SU-DHL-6 (cell line): ENCODE measurements at regions not wholly inside any gene's neighbourhood (a gene's known extent, or its start where the extent isn't known, plus 50 kb on each side); places are given as distances from the start of the nearest gene placed in this dataset.

ENCODE experiments used
- H2AFZ ChIP-seq: fragments of 200-600 bp; sonication (generic); 2 replicates; pipeline ENCODE4 v1.6.1; 2014; ENCODE audit warnings: low read depth, mild to moderate bottlenecking, moderate library complexity, mixed read lengths, antibody characterized with exemption, low read length; ENCODE audit not compliant: severe bottlenecking
- H3F3A ChIP-seq: fragments of 200-600 bp; shearing (Covaris generic); 2 replicates; pipeline ENCODE4 v1.6.0; 2016; ENCODE audit warnings: antibody characterized with exemption, mild to moderate bottlenecking; ENCODE audit not compliant: insufficient read depth
- H3K27ac ChIP-seq: fragments of 200-600 bp; sonication (generic); 2 replicates; pipeline ENCODE4 v1.5.1; 2016; ENCODE audit warnings: low read depth, mild to moderate bottlenecking, low read length, moderate library complexity, mixed read lengths
- H3K27me3 ChIP-seq: fragments of 200-600 bp; sonication (generic), shearing (Covaris generic); 2 replicates; pipeline ENCODE4 v1.6.0; 2014; ENCODE audit warnings: mild to moderate bottlenecking, low read length
- H3K36me3 ChIP-seq: fragments of 200-600 bp; sonication (generic); 2 replicates; pipeline ENCODE4 v1.6.1; 2014; ENCODE audit warnings: mild to moderate bottlenecking, low read length, mixed read lengths
- H3K4me2 ChIP-seq: fragments of 300-600, 200-600 bp; shearing (Covaris generic), sonication (generic); 2 replicates; pipeline ENCODE4 v1.6.0; 2014; ENCODE audit warnings: low read length, low read depth, mild to moderate bottlenecking; ENCODE audit not compliant: poor library complexity, severe bottlenecking
- H3K4me3 ChIP-seq: fragments of 200-600 bp; sonication (generic); 2 replicates; pipeline ENCODE4 v1.5.1; 2014; ENCODE audit warnings: antibody characterized with exemption, low read length, mild to moderate bottlenecking, mixed read lengths; ENCODE audit not compliant: insufficient read depth, poor library complexity, severe bottlenecking
- H3K79me2 ChIP-seq: fragments of 200-600 bp; sonication (generic); 2 replicates; pipeline ENCODE4 v1.6.1; 2014; ENCODE audit warnings: mild to moderate bottlenecking, low read length, moderate library complexity; ENCODE audit not compliant: insufficient read depth
- H3K9ac ChIP-seq: fragments of 200-600 bp; sonication (generic); 2 replicates; pipeline ENCODE4 v1.7.0; 2014; ENCODE audit warnings: mild to moderate bottlenecking, low read length
- H3K9me2 ChIP-seq: fragments of 200-600 bp; sonication (generic); replicated peaks from 2 replicates; pipeline ENCODE4 v1.6.1; 2014; ENCODE audit warnings: low read length; ENCODE audit not compliant: insufficient read depth
- H3K9me3 ChIP-seq: fragments of 200-600 bp; sonication (generic); 2 replicates; pipeline ENCODE4 v1.6.1; 2014; ENCODE audit warnings: low read length, mixed read lengths; ENCODE audit not compliant: insufficient read depth
- H4K20me1 ChIP-seq: fragments of 200-600 bp; sonication (generic); 2 replicates; pipeline ENCODE4 v1.6.1; 2014; ENCODE audit warnings: low read depth, mild to moderate bottlenecking, antibody characterized with exemption, low read length, moderate library complexity, mixed read lengths
- EZH2phosphoT487 ChIP-seq: fragments of 200-600 bp; sonication (generic), shearing (Covaris generic); conservative IDR thresholded peaks from 2 replicates; pipeline ENCODE4 v1.6.1; 2018; ENCODE audit warnings: mild to moderate bottlenecking, antibody characterized with exemption, low read length, moderate library complexity, mixed read lengths
- TF ChIP-seq, protein P1 (sequence below): fragments of 200-600 bp; sonication (generic); IDR thresholded peaks from one replicate; pipeline ENCODE4 v1.5.1; 2017; ENCODE audit warnings: antibody characterized with exemption, mild to moderate bottlenecking, low read length, moderate library complexity; ENCODE audit not compliant: insufficient read depth, poor library complexity, severe bottlenecking

DNA sequence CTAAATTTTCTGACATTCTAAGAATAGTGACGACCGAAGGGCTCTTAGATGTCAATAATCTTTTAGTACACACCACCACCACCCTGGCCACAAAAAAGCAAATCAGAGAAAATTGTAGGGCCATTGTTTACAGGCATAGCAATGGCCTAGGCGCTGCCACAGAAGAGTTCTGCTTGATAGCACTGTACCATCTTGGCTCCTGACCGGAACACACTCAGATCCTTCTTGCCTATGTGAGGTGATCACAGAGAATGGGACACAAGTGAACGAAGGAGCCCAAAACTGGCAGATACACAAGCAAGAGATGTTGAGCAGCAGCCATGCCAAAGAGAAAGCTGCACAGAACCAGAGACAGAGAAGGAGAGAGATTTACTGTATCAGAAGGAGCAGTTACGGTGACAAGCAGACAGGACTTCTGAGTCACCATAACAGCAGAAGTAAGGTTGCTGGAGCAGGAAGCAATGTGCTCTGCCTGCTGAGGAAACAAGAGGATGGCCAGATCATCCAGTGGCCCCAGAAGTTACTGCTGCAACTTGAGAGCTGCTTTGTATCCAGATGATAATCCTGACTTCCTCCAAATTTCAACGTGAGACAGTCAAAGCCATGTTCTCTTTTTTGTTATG lies 105.2 kb downstream of the SLITRK6 start:
- H3K27ac ChIP-seq: no peak overlapping the region
- no peaks in the 10 kb centered on the region for H3K9me3 ChIP-seq
- H3K79me2 ChIP-seq: no peaks in the 10 kb centered on the region
- H3K4me2 ChIP-seq: no peak overlapping the region
- no peak overlapping the region for H3K4me3 ChIP-seq
- no peak overlapping the region for H2AFZ ChIP-seq
- no peak overlapping the region for H3K9ac ChIP-seq
- H3K9me2 ChIP-seq: no peaks in the 10 kb centered on the region
- TF ChIP-seq EZH2phosphoT487: no peak
- TF ChIP-seq, protein P1, sequence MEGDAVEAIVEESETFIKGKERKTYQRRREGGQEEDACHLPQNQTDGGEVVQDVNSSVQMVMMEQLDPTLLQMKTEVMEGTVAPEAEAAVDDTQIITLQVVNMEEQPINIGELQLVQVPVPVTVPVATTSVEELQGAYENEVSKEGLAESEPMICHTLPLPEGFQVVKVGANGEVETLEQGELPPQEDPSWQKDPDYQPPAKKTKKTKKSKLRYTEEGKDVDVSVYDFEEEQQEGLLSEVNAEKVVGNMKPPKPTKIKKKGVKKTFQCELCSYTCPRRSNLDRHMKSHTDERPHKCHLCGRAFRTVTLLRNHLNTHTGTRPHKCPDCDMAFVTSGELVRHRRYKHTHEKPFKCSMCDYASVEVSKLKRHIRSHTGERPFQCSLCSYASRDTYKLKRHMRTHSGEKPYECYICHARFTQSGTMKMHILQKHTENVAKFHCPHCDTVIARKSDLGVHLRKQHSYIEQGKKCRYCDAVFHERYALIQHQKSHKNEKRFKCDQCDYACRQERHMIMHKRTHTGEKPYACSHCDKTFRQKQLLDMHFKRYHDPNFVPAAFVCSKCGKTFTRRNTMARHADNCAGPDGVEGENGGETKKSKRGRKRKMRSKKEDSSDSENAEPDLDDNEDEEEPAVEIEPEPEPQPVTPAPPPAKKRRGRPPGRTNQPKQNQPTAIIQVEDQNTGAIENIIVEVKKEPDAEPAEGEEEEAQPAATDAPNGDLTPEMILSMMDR: no peak
- no peaks in the 10 kb centered on the region for H3K36me3 ChIP-seq
- H3K27me3 ChIP-seq: no peaks in the 10 kb centered on the region
- no peaks in the 10 kb centered on the region for H3F3A ChIP-seq
- H4K20me1 ChIP-seq: no peaks in the 10 kb centered on the region

DNA sequence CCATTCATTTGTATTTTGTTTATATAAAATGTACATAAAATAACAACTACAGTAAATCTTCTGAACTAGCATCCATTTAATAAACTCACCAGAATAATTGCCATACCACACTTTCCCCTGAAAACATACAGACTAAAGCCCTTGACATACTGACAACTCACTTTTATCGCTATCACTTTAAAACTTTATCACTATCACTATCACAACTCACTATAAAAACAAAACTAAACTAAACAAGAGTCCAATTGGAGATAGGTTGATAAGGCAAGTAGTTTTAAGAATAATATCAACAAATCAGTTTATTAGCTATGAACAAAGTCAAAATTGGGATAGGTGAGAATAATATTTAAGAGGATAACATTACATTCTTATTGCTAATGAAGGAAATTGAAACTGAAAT lies 108.9 kb downstream of the SLITRK6 start:
- H4K20me1 ChIP-seq: no peaks in the 10 kb centered on the region
- H3K4me3 ChIP-seq: no peak overlapping the region

DNA sequence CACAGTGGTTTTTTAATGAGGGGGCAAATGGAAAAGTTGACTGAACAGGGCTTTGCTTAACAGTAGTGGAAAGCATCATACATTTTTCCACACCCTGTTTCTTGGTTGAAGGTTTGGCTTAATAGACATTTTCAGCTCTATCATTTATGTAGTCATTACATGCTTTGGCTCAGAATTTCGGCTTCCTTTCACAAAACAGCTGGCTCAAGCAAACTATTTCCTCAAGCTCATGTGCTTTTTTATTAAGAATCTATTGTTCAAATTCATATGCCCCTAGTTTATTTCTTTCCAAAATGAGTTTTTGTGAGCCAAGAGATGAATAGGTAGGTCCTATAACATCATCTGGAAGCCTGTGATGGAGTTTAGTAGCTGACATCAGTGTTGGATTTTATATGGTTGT lies 113.8 kb downstream of the SLITRK6 start:
- H3K9ac ChIP-seq: no peak overlapping the region
- H3K27me3 ChIP-seq: no peaks in the 10 kb centered on the region
- no peaks in the 10 kb centered on the region for H4K20me1 ChIP-seq
- no peaks in the 10 kb centered on the region for H3K9me2 ChIP-seq
- no peak overlapping the region for H3K4me3 ChIP-seq
- H3K4me2 ChIP-seq: no peak overlapping the region
- TF ChIP-seq, protein P1: no peak
- TF ChIP-seq EZH2phosphoT487: no peak
- no peak overlapping the region for H2AFZ ChIP-seq
- H3K36me3 ChIP-seq: no peaks in the 10 kb centered on the region
- H3K79me2 ChIP-seq: no peaks in the 10 kb centered on the region
- no peak overlapping the region for H3K27ac ChIP-seq
- H3F3A ChIP-seq: no peaks in the 10 kb centered on the region
- no peaks in the 10 kb centered on the region for H3K9me3 ChIP-seq

More for the DNA sequence above, 108.9 kb downstream of the SLITRK6 start:
- H3K9ac ChIP-seq: no peak overlapping the region
- H3K27me3 ChIP-seq: no peaks in the 10 kb centered on the region
- no peak overlapping the region for H3K4me2 ChIP-seq
- no peak for TF ChIP-seq EZH2phosphoT487
- TF ChIP-seq, protein P1: no peak
- H3K9me3 ChIP-seq: no peaks in the 10 kb centered on the region
- H3K9me2 ChIP-seq: no peaks in the 10 kb centered on the region
- no peaks in the 10 kb centered on the region for H3K79me2 ChIP-seq
- no peak overlapping the region for H2AFZ ChIP-seq
- no peaks in the 10 kb centered on the region for H3K36me3 ChIP-seq
- no peak overlapping the region for H3K27ac ChIP-seq
- no peaks in the 10 kb centered on the region for H3F3A ChIP-seq
